ENCODE measurements at regions not wholly inside any gene's neighbourhood (a gene's known extent, or its start where the extent isn't known, plus 50 kb on each side); places are given as distances from the start of the nearest gene placed in this dataset.

GRCh38 chr2:42930025-42930581 lies 137.7 kb upstream of the HAAO start:
- no peaks in the 10 kb centered on the region for H3K27me3 ChIP-seq (ENCODE audit: low read depth, low read length)
- TF ChIP-seq CTCF (IDR thresholded peaks at IDR 0.05; ENCODE audit: low read depth, low read length) (no peak), EZH2phosphoT487 (IDR thresholded peaks at IDR 0.05; ENCODE audit: low read depth) (no peak)
- H3K9ac ChIP-seq (ENCODE audit: low read length), result no peak overlapping the region
- H3K4me3 ChIP-seq (ENCODE audit: low read length), result no peak overlapping the region
- no peak overlapping the region for H3K27ac ChIP-seq (ENCODE audit: low read length)
- H3K79me2 ChIP-seq (ENCODE audit: low read length), result no peaks in the 10 kb centered on the region
- H2AFZ ChIP-seq (ENCODE audit: low read depth, low read length), result no peak overlapping the region
- H3K9me3 ChIP-seq (ENCODE audit: insufficient read depth, low read length), result no peaks in the 10 kb centered on the region
- no peaks in the 10 kb centered on the region for H4K20me1 ChIP-seq (ENCODE audit: insufficient read depth, low read length)
- no peaks in the 10 kb centered on the region for H3K4me1 ChIP-seq (ENCODE audit: low read length)
- H3K36me3 ChIP-seq (replicated peaks; ENCODE audit: low read depth, low read length), result no peaks in the 10 kb centered on the region
- no peak overlapping the region for H3K4me2 ChIP-seq (ENCODE audit: low read length)

GRCh38 chr2:42929546-42930024 lies 137.2 kb upstream of the HAAO start:
- no peaks in the 10 kb centered on the region for H4K20me1 ChIP-seq (ENCODE audit: insufficient read depth, low read length)
- no peak for TF ChIP-seq CTCF (IDR thresholded peaks at IDR 0.05; ENCODE audit: low read depth, low read length)
- no peak for TF ChIP-seq EZH2phosphoT487 (IDR thresholded peaks at IDR 0.05; ENCODE audit: low read depth)
- H3K9me3 ChIP-seq (ENCODE audit: insufficient read depth, low read length), result no peaks in the 10 kb centered on the region
- H3K4me3 ChIP-seq (ENCODE audit: low read length), result no peak overlapping the region
- H3K4me1 ChIP-seq (ENCODE audit: low read length), result no peaks in the 10 kb centered on the region
- H3K79me2 ChIP-seq (ENCODE audit: low read length), result no peaks in the 10 kb centered on the region
- H3K4me2 ChIP-seq (ENCODE audit: low read length), result no peak overlapping the region
- H3K27ac ChIP-seq (ENCODE audit: low read length), result no peak overlapping the region
- H3K27me3 ChIP-seq (ENCODE audit: low read depth, low read length), result no peaks in the 10 kb centered on the region
- H3K36me3 ChIP-seq (replicated peaks; ENCODE audit: low read depth, low read length), result no peaks in the 10 kb centered on the region
- H2AFZ ChIP-seq (ENCODE audit: low read depth, low read length), result no peak overlapping the region
- H3K9ac ChIP-seq (ENCODE audit: low read length), result no peak overlapping the region

GRCh38 chr2:42928692-42929545 lies 136.5 kb upstream of the HAAO start:
- Histone ChIP-seq H3K9ac (ENCODE audit: low read length) (no peak overlapping the region), H4K20me1 (ENCODE audit: insufficient read depth, low read length) (no peaks in the 10 kb centered on the region), H3K27me3 (ENCODE audit: low read depth, low read length) (no peaks in the 10 kb centered on the region), H3K4me1 (ENCODE audit: low read length) (no peaks in the 10 kb centered on the region), H3K27ac (ENCODE audit: low read length) (no peak overlapping the region), H3K4me3 (ENCODE audit: low read length) (no peak overlapping the region), H2AFZ (ENCODE audit: low read depth, low read length) (no peak overlapping the region), H3K4me2 (ENCODE audit: low read length) (no peak overlapping the region), H3K9me3 (ENCODE audit: insufficient read depth, low read length) (no peaks in the 10 kb centered on the region), H3K79me2 (ENCODE audit: low read length) (no peaks in the 10 kb centered on the region), H3K36me3 (replicated peaks; ENCODE audit: low read depth, low read length) (no peaks in the 10 kb centered on the region)
- TF ChIP-seq EZH2phosphoT487 (IDR thresholded peaks at IDR 0.05; ENCODE audit: low read depth) (no peak), CTCF (IDR thresholded peaks at IDR 0.05; ENCODE audit: low read depth, low read length) (peak; percentile 43)

GRCh38 chr2:42928161-42928691 lies 135.8 kb upstream of the HAAO start:
- no peak overlapping the region for H3K27ac ChIP-seq (ENCODE audit: low read length)
- no peaks in the 10 kb centered on the region for H3K9me3 ChIP-seq (ENCODE audit: insufficient read depth, low read length)
- no peaks in the 10 kb centered on the region for H3K27me3 ChIP-seq (ENCODE audit: low read depth, low read length)
- H3K36me3 ChIP-seq (replicated peaks; ENCODE audit: low read depth, low read length), result no peaks in the 10 kb centered on the region
- no peaks in the 10 kb centered on the region for H4K20me1 ChIP-seq (ENCODE audit: insufficient read depth, low read length)
- H3K79me2 ChIP-seq (ENCODE audit: low read length), result no peaks in the 10 kb centered on the region
- no peak overlapping the region for H3K4me3 ChIP-seq (ENCODE audit: low read length)
- H3K4me2 ChIP-seq (ENCODE audit: low read length), result no peak overlapping the region
- H3K9ac ChIP-seq (ENCODE audit: low read length), result no peak overlapping the region
- H3K4me1 ChIP-seq (ENCODE audit: low read length), result no peaks in the 10 kb centered on the region
- TF ChIP-seq CTCF (IDR thresholded peaks at IDR 0.05; ENCODE audit: low read depth, low read length) (no peak), EZH2phosphoT487 (IDR thresholded peaks at IDR 0.05; ENCODE audit: low read depth) (no peak)
- H2AFZ ChIP-seq (ENCODE audit: low read depth, low read length), result no peak overlapping the region
